ENCODE measurements at regions not wholly inside any gene's neighbourhood (a gene's known extent, or its start where the extent isn't known, plus 50 kb on each side); places are given as distances from the start of the nearest gene placed in this dataset.

DNA sequence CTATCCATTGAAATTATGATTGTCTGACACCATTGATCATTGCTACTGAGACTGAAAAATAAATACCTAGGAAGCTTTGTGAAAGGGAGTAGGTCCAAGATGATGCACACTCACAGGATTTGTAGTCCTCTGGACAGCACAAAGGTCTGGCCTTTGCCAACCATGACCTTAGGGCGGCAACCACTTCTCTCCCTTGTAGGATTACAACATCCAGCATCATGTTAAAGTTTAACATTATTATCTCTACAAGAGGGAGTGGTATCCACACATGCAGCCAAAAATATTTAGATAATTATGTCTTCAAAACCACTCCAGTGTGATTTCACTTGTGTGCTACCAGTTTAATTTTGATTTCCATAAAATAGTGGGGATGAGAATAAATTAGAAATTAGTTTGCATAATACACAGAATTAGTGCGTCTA is 51.1 kb upstream of the NHSL1 start:
- TF ChIP-seq, protein P1, sequence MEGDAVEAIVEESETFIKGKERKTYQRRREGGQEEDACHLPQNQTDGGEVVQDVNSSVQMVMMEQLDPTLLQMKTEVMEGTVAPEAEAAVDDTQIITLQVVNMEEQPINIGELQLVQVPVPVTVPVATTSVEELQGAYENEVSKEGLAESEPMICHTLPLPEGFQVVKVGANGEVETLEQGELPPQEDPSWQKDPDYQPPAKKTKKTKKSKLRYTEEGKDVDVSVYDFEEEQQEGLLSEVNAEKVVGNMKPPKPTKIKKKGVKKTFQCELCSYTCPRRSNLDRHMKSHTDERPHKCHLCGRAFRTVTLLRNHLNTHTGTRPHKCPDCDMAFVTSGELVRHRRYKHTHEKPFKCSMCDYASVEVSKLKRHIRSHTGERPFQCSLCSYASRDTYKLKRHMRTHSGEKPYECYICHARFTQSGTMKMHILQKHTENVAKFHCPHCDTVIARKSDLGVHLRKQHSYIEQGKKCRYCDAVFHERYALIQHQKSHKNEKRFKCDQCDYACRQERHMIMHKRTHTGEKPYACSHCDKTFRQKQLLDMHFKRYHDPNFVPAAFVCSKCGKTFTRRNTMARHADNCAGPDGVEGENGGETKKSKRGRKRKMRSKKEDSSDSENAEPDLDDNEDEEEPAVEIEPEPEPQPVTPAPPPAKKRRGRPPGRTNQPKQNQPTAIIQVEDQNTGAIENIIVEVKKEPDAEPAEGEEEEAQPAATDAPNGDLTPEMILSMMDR (conservative IDR thresholded peaks at IDR 0.05 in 1 of 2, IDR thresholded peaks at IDR 0.05 in 1 of 2; ENCODE audit: low read depth in 1 of 2, low read length in 2 of 2) = no peak
- no peak for TF ChIP-seq EZH2 (IDR thresholded peaks at IDR 0.05; ENCODE audit: low read length, missing control alignments)
